Mesenchymal stem cell (in vitro differentiated cells and primary cell): ENCODE measurements at regions not wholly inside any gene's neighbourhood (a gene's known extent, or its start where the extent isn't known, plus 50 kb on each side); places are given as distances from the start of the nearest gene placed in this dataset.

Experiments used
- DNase-seq: peaks from one replicate; pipeline ENCODE4 v3.0.0-alpha.2; 2013
- H2AFZ ChIP-seq: one replicate; pipeline ENCODE4 v1.6.1; 2013; ENCODE audit warnings: low read depth, mild to moderate bottlenecking, control low read depth, inconsistent platforms, low read length, moderate library complexity
- H2AK5ac ChIP-seq: 2 replicates; pipeline ENCODE4 v1.6.1; 2013; ENCODE audit warnings: low read length, moderate library complexity, mild to moderate bottlenecking, inconsistent platforms; ENCODE audit not compliant: severe bottlenecking
- H2BK120ac ChIP-seq: one replicate; pipeline ENCODE4 v1.6.1; 2013; ENCODE audit warnings: low read depth, mild to moderate bottlenecking, inconsistent platforms, low read length, moderate library complexity
- H2BK12ac ChIP-seq, 2 experiments: one replicate each; pipeline ENCODE4 v1.6.1; 2013; ENCODE audit warnings: inconsistent platforms in 2 of 2, low read length in 2 of 2, mild to moderate bottlenecking in 2 of 2, moderate library complexity in 2 of 2, control low read depth in 1 of 2
- H2BK15ac ChIP-seq: one replicate; pipeline ENCODE4 v1.6.1; 2013; ENCODE audit warnings: mild to moderate bottlenecking, low read depth, inconsistent platforms; ENCODE audit not compliant: poor library complexity, severe bottlenecking
- H2BK5ac ChIP-seq: 2 replicates; pipeline ENCODE4 v1.6.1; 2013; ENCODE audit warnings: low read depth, mild to moderate bottlenecking, low read length, control low read depth, inconsistent platforms; ENCODE audit not compliant: poor library complexity, severe bottlenecking
- H3K14ac ChIP-seq, 2 experiments: one replicate each; pipeline ENCODE4 v1.6.1; 2013; ENCODE audit warnings: inconsistent platforms in 2 of 2, low read length in 2 of 2, control low read depth in 1 of 2, mild to moderate bottlenecking in 1 of 2, moderate library complexity in 1 of 2
- H3K18ac ChIP-seq, 2 experiments: one replicate each; pipeline ENCODE4 v1.6.1; 2013; ENCODE audit warnings: inconsistent platforms in 2 of 2, low read length in 2 of 2, control low read depth in 1 of 2, low read depth in 1 of 2, mild to moderate bottlenecking in 1 of 2
- H3K23ac ChIP-seq, 2 experiments: one replicate each; pipeline ENCODE4 v1.6.1; 2013; ENCODE audit warnings: inconsistent platforms in 2 of 2, low read length in 2 of 2, mild to moderate bottlenecking in 2 of 2, moderate library complexity in 2 of 2, control low read depth in 1 of 2
- H3K27ac ChIP-seq: 2 replicates; pipeline ENCODE4 v1.5.1; 2013; ENCODE audit warnings: mild to moderate bottlenecking, moderate library complexity, low read length, control low read depth, inconsistent platforms; ENCODE audit not compliant: poor library complexity, severe bottlenecking
- H3K27me3 ChIP-seq, 2 experiments: 2 replicates each; pipeline versions ENCODE4 v1.6.1 to v1.7.0; 2013; ENCODE audit warnings: low read length in 2 of 2, mild to moderate bottlenecking in 2 of 2, moderate library complexity in 2 of 2, control low read depth in 1 of 2, inconsistent platforms in 1 of 2; ENCODE audit not compliant: control insufficient read depth in 1 of 2, insufficient read depth in 1 of 2
- H3K36me3 ChIP-seq, 2 experiments: 2 replicates each; pipeline versions ENCODE4 v1.6.1 to v1.7.0; 2013; ENCODE audit warnings: low read length in 2 of 2, control low read depth in 1 of 2, inconsistent platforms in 1 of 2, low read depth in 1 of 2, mild to moderate bottlenecking in 1 of 2; ENCODE audit not compliant: insufficient read depth in 2 of 2, control insufficient read depth in 1 of 2
- H3K4ac ChIP-seq, 2 experiments: one replicate each; pipeline ENCODE4 v1.6.1; 2013; ENCODE audit warnings: inconsistent platforms in 2 of 2, low read length in 2 of 2, mild to moderate bottlenecking in 2 of 2, moderate library complexity in 2 of 2, control low read depth in 1 of 2, low read depth in 1 of 2
- H3K4me1 ChIP-seq: 2 replicates; pipeline ENCODE4 v1.6.1; 2013; ENCODE audit warnings: low read depth, low read length, control low read depth; ENCODE audit not compliant: control insufficient read depth, insufficient read depth
- H3K4me2 ChIP-seq: 2 replicates; pipeline ENCODE4 v1.6.1; 2013; ENCODE audit warnings: low read length, mild to moderate bottlenecking, inconsistent platforms; ENCODE audit not compliant: poor library complexity, severe bottlenecking
- H3K4me3 ChIP-seq, 2 experiments: 2 replicates each; pipeline versions ENCODE4 v1.5.1 to v1.7.0; 2013; ENCODE audit warnings: low read length in 2 of 2, mild to moderate bottlenecking in 2 of 2, control low read depth in 1 of 2, low read depth in 1 of 2; ENCODE audit not compliant: insufficient read depth in 1 of 2
- H3K79me1 ChIP-seq: replicated peaks from 2 replicates; pipeline ENCODE4 v1.6.1; 2013; ENCODE audit warnings: mild to moderate bottlenecking, control low read depth, low read length, inconsistent platforms; ENCODE audit not compliant: poor library complexity, severe bottlenecking
- H3K9ac ChIP-seq: 2 replicates; pipeline ENCODE4 v1.7.0; 2013; ENCODE audit warnings: mild to moderate bottlenecking, low read length, moderate library complexity
- H3K9me3 ChIP-seq: 2 replicates; pipeline ENCODE4 v1.7.0; 2013; ENCODE audit warnings: mild to moderate bottlenecking, low read length; ENCODE audit not compliant: control insufficient read depth
- H4K8ac ChIP-seq: one replicate; pipeline ENCODE4 v1.6.1; 2013; ENCODE audit warnings: inconsistent platforms, mild to moderate bottlenecking, low read length, moderate library complexity
- H4K91ac ChIP-seq: one replicate; pipeline ENCODE4 v1.6.1; 2013; ENCODE audit warnings: mild to moderate bottlenecking, low read length, inconsistent platforms
- WGBS: methylation state at CpG from one replicate; pipeline ENCODE4 v1.1.7; 2013; ENCODE audit warnings: mixed read lengths; 5-methylcytosine and 5-hydroxymethylcytosine counted together

DNA sequence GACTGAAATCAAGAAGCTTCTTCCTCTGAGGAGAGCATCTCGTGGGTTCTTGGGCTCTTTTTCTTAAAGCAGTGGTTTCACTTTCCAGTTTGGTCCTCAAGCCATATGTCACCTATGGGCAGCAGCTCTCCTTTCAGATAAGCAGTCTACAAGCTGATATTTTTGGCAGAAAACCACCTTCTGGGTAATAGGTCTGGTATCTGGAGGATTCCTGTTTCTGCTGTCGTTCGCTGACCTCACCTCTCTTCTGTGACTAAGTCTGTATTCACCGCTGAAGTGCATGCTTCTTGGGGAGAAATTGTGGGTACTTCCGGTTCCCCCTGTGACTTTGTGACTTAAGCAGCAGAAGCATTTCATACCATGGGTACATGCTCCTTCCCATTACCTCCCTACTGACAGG, 193.6 kb downstream of the EDN1 start:
- H3K4ac ChIP-seq = no peak overlapping the region
- H4K91ac ChIP-seq = no peak overlapping the region
- 21% methylated on average over 4 of the region's 5 CpGs for WGBS
- H3K14ac ChIP-seq = no peak overlapping the region
- no peak overlapping the region for H2AK5ac ChIP-seq
- H2AFZ ChIP-seq = peak overlapping the region; percentile 6
- H3K27ac ChIP-seq = peak overlapping the region; percentile 57
- H2BK15ac ChIP-seq = no peak overlapping the region
- peak overlapping the region; percentile 16 for H3K9ac ChIP-seq
- H3K23ac ChIP-seq = no peak overlapping the region
- H4K8ac ChIP-seq = peak overlapping the region; percentile 41
- no peaks in the 10 kb centered on the region for H3K79me1 ChIP-seq
- peak; percentile 44 for DNase-seq
- H3K36me3 ChIP-seq = no peaks in the 10 kb centered on the region
- no peaks in the 10 kb centered on the region for H3K27me3 ChIP-seq
- peak overlapping the region; percentile 38 for H3K4me2 ChIP-seq
- no peak overlapping the region for H2BK5ac ChIP-seq
- peak overlapping the region in 1 of 2 experiments; percentile 42 for H3K4me3 ChIP-seq
- no peaks in the 10 kb centered on the region for H3K4me1 ChIP-seq
- peak overlapping the region; percentile 37 to 54 for H2BK12ac ChIP-seq
- H2BK120ac ChIP-seq = no peak overlapping the region
- H3K9me3 ChIP-seq = no peaks in the 10 kb centered on the region
- H3K18ac ChIP-seq = no peak overlapping the region

GRCh38 chr6:12484519-12484918, 194.4 kb downstream of the EDN1 start:
- H3K79me1 ChIP-seq = no peaks in the 10 kb centered on the region
- H2AFZ ChIP-seq = no peak overlapping the region
- no peak overlapping the region for H2AK5ac ChIP-seq
- no peak overlapping the region for H2BK120ac ChIP-seq
- WGBS = 97% methylated on average over 2 of the region's 3 CpGs
- H3K27me3 ChIP-seq = no peaks in the 10 kb centered on the region
- H3K4me1 ChIP-seq = no peaks in the 10 kb centered on the region
- no peak overlapping the region for H3K14ac ChIP-seq
- no peaks in the 10 kb centered on the region for H3K9me3 ChIP-seq
- no peak for DNase-seq
- no peak overlapping the region for H3K27ac ChIP-seq
- no peak overlapping the region for H4K8ac ChIP-seq
- no peak overlapping the region for H3K4me3 ChIP-seq
- no peak overlapping the region for H3K18ac ChIP-seq
- H3K4me2 ChIP-seq = no peak overlapping the region
- H3K9ac ChIP-seq = no peak overlapping the region
- H3K23ac ChIP-seq = no peak overlapping the region
- H3K4ac ChIP-seq = no peak overlapping the region
- no peak overlapping the region for H2BK5ac ChIP-seq
- no peaks in the 10 kb centered on the region for H3K36me3 ChIP-seq
- no peak overlapping the region for H2BK15ac ChIP-seq
- H2BK12ac ChIP-seq = no peak overlapping the region
- H4K91ac ChIP-seq = no peak overlapping the region

DNA sequence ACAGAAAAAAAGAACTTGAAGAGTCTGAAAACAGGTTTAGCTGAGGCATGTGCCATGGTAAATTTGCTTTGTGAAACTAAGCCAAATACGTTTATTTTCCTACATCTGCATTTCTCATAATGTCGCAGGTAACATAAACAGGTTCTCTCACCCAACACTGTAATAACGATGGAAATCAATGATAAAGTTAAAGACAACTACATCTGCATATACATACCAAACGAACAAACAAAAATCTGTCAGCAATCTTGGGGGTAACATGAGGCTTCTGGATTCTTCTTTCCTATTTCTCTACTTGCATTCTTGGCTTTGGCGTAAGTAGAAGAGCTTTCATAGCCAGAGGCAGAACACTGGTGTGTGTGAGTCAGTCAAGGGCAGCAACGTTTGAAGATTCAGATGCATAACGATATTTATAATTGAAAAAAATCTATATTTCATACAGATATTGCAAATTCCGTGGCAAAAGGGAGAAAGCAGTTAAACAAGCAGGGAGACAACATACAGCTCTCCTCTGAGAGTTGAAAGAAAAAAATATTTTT, 195.1 kb downstream of the EDN1 start:
- Histone ChIP-seq H3K18ac (no peak overlapping the region), H3K4me2 (no peak overlapping the region), H3K4me3 (no peak overlapping the region), H2BK120ac (no peak overlapping the region), H3K4ac (no peak overlapping the region), H2BK5ac (no peak overlapping the region), H3K36me3 (no peaks in the 10 kb centered on the region), H2AK5ac (no peak overlapping the region), H3K27ac (no peak overlapping the region), H2AFZ (no peak overlapping the region), H3K9me3 (no peaks in the 10 kb centered on the region), H3K4me1 (no peaks in the 10 kb centered on the region), H2BK15ac (no peak overlapping the region), H3K23ac (no peak overlapping the region), H3K79me1 (no peaks in the 10 kb centered on the region), H3K14ac (no peak overlapping the region), H2BK12ac (no peak overlapping the region), H3K27me3 (no peaks in the 10 kb centered on the region), H4K8ac (no peak overlapping the region), H3K9ac (no peak overlapping the region), H4K91ac (no peak overlapping the region)
- no peak for DNase-seq
- 98% methylated on average over 4 of the region's 8 CpGs for WGBS

- no peak overlapping the region for H2BK120ac ChIP-seq
- no peak overlapping the region for H3K18ac ChIP-seq
- H2AFZ ChIP-seq = no peak overlapping the region
- no peaks in the 10 kb centered on the region for H3K36me3 ChIP-seq
- no peak overlapping the region for H3K4me3 ChIP-seq
- H2AK5ac ChIP-seq = no peak overlapping the region
- H4K91ac ChIP-seq = no peak overlapping the region
- H3K27ac ChIP-seq = no peak overlapping the region
- 90% methylated on average over 3 of the region's 3 CpGs for WGBS
- no peak overlapping the region for H2BK12ac ChIP-seq
- H3K4me1 ChIP-seq = no peaks in the 10 kb centered on the region
- no peak overlapping the region for H3K9ac ChIP-seq
- H2BK15ac ChIP-seq = no peak overlapping the region
- no peaks in the 10 kb centered on the region for H3K9me3 ChIP-seq
- no peak overlapping the region for H3K4me2 ChIP-seq
- H3K79me1 ChIP-seq = no peaks in the 10 kb centered on the region
- no peak for DNase-seq
- no peak overlapping the region for H3K23ac ChIP-seq
- H3K27me3 ChIP-seq = no peaks in the 10 kb centered on the region
- H2BK5ac ChIP-seq = no peak overlapping the region
- no peak overlapping the region for H4K8ac ChIP-seq
- no peak overlapping the region for H3K14ac ChIP-seq
- no peak overlapping the region for H3K4ac ChIP-seq
Measured at GRCh38 chr6:12485837-12486236, 195.7 kb downstream of the EDN1 start.
